GM18508 (cell line): ENCODE measurements at regions not wholly inside any gene's neighbourhood (a gene's known extent, or its start where the extent isn't known, plus 50 kb on each side); places are given as distances from the start of the nearest gene placed in this dataset.

Source experiments
- ATAC-seq: cut with Tn5 transposase; IDR thresholded peaks from one replicate; pipeline ENCODE4 v1.9.1; 2021; ENCODE audit warnings: moderate number of reproducible peaks; ENCODE audit not compliant: insufficient read depth, unreplicated experiment

DNA sequence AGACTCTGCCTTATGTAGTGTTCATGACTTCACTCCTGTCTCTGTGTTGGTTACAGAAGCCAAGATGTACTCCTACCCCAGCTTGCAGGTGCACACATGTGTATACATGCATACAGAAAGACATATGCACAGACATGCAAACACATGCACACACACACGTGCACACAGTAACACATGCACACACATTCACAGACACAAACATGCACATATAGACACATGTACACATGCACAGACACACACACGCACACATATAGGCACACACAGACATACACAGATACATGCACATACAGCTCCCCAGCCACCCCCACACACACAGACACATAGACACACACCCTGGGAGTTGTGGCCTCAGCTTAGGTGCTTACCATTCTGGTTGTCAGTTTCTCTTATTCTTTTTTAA is 362.6 kb upstream of the C1orf174 start:
- no peak for ATAC-seq

DNA sequence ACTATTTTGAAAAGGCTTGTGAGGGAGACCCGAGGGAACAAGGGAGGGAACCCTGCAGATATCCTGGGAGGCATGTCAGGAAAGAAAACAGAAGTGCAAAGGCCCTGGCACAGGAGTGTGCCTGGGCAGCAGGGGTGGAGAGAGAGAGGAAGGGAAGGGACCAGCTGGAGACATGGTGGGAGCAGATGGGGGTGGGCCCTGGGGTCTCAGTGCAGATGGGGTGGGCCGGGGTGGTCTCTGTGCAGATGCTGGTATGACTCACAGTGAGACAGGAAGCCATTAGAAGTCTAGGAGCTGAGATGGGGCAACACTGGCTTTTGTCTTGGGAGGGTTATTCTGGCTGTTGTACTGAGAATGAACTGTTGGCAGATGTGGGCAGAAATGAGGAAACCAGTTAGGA is 363.6 kb upstream of the C1orf174 start:
- no peak for ATAC-seq

DNA sequence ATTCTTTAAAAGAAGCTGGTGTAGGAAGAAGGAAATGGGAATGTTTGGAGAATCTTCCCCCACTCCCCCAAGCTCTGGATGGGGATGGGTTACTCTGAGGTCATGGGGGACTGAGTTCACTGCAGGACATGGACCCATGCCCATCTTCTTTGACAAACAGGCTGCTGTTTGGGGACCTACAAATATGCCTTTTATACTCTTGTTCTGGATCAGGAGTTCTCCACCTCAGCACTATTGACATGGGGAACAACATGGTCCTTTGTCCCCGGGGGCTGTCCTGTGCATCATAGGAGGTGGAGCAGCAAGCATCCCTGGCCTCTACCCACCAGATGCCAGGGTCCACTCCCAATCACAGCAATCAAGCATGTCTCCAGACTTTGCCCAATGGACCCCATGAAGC is 365.8 kb upstream of the C1orf174 start:
- no peak for ATAC-seq

DNA sequence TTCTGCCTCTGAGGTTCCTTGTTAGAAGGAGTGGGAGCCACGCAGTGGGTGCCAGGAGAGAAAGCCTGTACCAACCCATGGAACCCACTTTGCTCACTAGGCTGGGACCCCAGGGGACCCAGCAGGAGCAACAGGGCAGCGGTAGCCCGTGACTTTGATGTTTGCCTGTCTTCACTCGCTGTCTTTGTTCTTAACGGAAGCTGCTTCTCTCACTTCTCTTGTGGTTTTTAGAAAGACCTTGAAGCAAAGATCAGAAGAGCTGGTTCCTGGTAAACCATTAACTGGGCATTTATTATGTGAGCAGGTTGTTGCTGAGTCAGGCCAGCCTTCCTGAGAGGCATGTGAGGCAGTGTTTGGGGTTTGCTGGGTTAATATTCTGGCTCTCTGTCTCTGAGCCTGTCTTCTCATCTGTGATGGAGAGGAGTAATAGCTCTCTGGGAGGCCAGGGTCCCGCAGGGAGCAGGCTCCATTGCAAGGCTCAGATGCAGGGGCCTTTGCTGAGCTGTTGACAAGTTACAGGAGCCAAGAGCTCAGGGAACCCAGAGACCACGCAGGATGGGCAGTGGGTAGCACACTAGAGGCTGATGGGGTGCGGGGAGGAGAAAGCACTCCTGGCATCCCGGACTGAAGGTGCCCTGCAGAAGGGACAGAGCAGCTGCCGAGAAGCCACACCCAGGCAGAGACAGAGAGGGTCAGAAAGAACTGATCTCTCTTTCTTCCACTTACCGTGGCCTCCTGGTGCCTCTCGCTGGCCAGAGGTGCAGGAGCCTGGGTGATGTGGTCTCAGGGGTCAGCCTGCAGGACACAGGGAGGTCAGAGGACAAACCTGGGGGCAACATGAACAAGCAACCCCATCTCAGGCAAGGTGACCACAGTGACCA is 367.5 kb upstream of the C1orf174 start:
- ATAC-seq, result peak; percentile 90

DNA sequence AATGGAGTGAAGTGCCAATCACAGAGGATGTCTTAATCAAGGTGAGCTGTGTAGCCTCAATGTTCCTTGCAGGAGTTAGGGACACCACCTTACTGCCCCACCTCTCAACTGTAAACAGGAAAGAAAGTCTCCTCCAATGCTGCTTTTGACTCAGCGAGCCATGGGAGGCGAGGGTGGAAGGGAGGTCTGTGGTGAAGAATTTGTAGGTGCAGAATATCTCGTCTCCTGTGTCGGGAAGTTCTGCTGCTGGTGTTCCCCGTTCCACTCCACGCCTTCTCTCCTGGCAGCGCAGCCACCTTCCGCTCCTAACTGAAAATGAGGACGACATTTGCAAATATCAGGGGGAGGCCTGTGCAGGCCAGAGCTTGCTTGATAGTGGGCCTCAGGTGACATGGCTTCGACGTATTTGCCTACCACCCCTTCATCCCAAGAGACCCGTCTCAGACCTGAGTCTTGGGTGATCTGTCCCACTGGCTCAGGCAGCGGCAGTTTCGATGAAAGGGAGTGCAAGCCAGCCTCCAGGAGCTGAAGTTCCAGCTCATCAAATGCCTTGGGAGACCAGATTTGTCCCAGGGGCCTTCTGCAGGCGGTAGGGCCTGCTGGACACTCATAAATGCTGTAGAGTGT is 368.3 kb upstream of the C1orf174 start:
- no peak for ATAC-seq

DNA sequence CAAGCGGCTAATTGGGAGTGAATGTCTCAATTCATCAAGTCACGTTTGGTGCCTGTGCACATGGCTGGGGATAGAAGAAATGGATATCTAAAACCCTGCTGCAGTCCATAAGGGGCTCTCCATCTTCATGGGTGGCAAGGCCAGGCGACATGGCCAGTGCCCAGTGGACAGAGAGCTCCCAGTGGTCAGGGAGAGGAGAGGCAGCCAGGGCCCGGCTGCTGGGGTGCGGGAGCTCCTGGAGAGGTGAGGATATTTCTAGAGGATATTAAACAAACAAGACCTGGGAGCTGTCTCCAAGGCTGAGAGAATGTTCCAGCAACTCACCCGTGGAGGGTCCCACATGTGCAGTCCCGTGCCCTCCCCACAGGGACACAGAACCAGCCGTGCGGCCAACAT is 368.8 kb upstream of the C1orf174 start:
- ATAC-seq, result no peak

DNA sequence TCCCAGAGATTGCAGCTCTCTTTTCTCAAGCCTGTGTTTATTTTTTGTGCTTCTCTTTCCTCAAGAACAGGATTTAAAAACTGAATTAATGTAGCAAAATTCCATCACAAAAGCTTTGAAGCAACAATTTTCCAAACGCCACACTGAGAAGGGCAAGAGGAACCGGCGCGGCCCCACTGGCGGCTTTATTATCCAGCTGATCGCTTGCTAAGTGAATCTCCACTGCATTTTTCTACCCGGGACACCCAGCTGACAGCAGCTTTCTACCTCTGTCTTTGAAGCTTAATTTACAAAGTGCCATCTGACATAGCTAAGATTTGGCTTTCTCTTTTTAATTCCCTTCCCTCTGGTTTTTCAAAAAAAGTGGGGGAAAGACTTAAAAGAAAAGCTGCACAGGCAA is 369.3 kb upstream of the C1orf174 start:
- no peak for ATAC-seq

DNA sequence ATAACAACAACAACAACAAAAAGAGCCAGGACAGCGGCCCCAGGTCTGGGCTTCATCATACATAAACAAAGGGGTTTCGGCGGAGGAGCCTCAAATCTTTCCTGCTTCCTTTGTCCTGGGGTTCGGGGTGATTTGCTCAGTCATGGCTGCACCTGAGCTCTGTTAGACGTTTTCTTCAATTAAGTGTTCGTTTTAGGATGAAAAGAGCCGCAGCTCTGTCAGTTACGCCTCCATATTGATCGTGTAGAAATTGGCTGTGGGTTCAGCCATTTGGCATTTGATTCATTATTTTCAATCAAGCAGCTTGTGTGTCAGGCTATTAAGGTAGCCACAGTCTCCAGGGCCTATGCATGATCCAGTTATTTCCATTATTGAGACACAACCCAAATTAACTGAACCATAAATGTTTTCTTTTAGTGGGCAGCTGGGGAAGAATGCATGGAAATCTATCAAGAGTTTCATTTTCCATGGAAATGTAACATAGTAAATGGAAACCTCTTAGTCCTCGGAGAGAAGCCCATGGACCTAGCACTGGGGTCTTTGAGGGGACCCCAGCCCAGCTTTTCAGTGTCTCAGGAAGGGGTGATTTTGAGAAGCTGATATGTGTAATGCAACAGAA is 370.0 kb upstream of the C1orf174 start:
- no peak for ATAC-seq

DNA sequence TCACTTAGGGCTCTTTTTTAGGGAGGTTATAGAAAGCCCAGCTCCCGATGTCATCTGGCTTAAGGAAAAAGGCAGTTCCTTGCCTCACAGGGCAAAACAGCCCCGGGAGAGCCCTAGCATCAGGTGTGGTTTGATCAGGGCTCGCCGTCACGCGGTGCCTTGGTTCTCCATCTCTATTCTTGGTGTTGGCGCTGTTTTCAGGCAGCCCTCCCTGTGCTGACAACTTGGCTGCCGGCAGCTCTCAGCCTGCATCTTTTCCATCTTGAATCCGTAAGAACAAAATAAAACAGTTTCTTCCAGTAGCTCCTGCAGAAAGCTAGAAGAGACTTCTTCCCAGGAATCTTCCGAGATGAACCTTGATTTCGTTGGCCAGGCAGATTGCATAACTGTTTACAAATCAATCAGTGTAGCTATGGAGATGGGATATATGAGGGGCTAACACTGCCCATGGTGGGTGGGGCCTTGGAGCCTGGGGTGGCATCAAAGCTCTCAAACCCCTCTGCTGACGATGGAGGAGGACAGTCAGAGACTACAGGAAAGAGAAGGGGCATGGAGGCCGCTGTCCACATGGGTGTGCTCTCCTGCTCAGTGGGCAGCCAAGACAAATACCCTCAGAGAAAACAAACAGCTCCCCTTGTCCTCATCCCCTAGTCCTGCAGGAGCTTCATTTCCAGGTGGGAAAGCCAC is 370.7 kb upstream of the C1orf174 start:
- ATAC-seq, result no peak

DNA sequence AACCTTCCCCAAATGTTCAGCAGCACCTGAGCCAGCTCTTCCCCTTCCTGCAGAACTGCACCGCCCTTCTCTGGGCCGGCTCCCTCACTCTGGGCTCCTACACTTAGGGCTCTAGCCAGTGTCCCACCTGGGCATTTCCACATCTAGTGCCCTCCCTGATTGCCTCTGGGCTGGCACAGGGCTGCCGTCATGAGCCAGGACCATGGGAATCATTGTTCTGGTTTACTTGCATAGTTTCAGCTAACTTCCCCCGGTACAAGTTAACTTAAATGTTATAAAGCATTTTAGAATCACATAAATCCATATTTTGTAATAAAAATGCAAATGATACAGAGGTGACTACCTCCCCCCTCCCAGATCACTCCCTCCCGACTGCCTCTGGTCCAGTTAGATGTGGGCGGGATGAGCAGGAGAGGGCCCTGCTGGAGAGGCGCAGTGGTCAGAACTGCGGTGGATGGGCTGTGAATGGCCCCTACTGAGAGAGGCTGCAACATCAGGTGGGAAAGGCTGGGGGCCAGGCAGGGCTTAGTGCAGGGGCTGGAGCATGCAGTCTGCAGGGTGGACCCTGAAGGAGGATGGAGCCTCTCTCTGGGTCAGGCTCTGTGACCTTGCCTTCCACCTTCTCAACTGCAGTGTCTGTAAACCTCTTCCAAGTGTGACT is 371.4 kb upstream of the C1orf174 start:
- no peak for ATAC-seq

DNA sequence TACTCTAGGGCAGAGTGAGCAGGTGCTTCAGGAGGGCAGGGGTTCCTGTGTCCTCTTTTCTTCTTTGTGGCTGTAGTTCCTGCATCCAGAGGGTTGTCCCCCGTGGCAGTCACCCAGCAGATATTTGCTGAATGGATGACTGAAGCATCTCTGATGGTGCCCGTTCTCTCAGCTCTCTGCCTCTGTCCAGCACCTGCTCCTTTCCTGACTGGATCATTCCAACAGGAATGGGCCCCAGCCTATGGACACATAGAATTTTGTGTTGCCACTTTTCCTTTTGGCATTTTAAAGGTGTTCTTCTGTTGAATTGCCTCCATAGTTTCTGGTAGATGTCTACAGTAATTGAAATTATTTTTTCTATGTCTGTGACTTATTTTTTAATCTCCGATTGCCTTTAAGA is 372.5 kb upstream of the C1orf174 start:
- no peak for ATAC-seq

DNA sequence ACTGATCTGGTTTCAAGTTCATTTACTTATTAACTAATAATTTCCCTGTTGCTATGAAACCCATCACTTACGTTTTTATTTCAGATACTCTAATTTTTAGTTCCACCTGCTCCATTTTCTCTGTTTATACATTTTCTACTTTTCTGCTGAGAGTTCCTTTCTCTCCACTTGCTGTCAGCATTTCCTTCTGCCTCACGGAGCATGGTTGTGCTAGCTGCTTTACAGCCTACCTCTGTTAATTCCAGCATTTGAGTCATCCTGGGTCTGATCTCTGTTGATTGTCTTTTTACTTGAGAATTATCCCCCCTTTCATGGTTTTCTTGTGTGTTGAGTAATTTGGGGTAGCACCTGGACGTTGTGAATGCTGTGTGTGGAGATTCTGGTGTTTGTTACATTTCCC is 373.2 kb upstream of the C1orf174 start:
- no peak for ATAC-seq

DNA sequence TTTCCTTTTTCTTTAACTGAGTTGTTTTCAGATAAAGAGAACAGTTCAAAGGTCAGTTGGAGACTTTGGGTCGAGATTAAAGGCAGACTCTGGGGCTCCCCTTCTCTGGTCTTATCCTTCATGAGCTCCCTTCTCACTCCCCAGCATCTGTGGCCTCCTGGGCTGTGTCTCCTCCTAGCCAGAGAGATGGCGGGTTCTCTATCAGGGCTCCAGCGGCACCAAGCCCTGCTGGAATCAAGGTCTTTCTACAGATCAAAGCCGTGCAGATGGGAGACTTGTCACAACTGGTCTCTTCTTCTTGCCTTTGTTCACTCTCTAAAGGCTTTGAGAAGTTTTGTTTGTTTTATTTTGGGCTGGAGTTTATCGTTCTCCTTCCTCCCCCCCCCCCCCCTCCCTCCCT is 373.7 kb upstream of the C1orf174 start:
- no peak for ATAC-seq

DNA sequence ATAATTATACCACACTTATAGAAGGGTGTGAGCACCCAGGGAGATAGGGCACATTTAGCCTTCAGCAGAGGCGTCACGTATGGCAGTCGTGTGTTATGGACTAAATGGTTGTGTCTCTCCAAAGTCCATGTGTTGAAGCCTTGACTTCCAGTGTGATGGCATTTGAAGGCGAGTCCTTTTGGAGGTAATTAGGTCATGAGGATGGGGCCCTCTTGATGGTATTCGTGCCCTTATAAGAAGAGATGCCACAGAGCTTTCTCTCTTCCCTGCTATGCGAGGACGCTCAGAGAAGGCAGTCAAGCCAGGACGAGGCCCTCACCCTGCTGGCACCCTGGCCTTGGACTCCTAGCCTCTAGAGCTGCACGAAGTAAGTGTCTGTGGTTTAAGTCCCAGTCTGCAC is 375.0 kb upstream of the C1orf174 start:
- no peak for ATAC-seq

DNA sequence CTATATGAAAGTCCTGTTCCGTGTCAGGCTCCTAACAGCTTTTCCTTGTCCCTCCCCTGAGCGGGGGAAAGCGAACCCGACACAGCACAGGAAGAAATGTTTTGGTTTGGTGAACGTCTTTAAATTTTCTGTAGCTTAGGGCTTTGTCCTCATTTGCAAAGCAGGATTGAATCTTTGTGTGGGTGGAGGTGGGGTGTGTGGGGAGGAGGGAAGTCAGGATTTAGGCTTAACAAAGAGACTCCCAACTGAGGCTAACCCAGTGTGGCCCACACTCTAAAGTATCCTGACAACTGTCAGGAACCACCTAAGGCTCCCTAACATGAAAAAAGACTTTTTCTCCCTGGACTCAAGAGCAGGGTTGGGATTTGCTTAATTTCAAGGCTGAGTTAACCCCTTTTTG is 376.2 kb upstream of the C1orf174 start:
- ATAC-seq, result no peak

DNA sequence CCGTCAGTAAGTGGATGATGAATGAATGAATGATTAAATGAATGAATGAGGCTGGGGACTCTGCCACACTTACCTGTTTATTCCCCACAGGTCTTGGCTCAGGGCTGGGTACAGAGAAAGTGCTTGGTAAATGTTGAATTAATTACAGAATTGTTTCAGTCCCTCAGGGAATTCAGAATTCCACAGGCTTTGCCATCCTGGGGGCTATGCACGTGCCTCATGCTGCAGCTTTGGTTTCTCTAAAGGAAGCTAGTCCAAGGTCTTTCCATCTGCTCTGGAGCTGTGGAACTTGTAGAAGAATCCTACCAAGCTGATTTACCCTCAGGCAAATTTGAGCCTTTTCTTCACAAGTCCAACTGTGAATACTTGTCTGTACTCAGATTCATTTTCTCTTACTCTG is 376.8 kb upstream of the AJAP1 start:
- no peak for ATAC-seq

DNA sequence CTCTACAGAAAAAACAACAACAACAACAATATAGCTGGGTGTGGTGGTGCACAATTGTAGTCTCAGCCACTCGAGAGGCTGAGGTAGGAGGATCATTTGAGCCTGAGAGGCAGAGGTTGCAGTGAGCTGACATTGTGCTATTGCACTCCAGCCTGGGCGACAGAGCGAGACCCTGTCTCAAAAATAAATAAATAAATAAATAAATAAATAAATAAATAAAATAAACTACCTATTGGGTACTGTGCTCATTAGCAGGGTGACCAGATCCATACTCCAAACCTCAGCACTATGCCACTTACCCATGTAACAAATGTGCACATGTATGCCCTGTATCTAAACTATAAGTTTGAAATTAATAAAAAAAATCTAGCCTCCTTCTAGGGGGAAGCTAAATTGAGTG is 369.4 kb upstream of the AJAP1 start:
- ATAC-seq, result no peak

DNA sequence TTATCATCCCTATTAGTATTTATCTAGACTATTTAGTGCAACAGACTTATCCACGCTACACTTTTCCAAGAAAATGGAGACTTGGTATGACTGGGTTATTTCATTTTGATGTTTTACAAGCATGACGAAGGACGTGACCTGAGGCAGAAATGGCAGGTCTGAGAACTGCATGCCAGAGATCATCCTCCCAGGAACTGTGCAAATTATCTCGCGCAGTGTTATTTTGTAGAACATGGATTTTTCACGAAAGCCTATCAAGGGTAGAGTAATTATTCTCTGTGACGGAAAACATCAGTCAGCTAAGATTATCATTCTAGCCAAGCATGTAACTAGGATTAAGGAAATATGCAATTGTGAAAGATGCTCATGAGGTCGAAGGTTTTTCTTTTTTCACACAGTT is 361.5 kb upstream of the AJAP1 start:
- ATAC-seq, result no peak

DNA sequence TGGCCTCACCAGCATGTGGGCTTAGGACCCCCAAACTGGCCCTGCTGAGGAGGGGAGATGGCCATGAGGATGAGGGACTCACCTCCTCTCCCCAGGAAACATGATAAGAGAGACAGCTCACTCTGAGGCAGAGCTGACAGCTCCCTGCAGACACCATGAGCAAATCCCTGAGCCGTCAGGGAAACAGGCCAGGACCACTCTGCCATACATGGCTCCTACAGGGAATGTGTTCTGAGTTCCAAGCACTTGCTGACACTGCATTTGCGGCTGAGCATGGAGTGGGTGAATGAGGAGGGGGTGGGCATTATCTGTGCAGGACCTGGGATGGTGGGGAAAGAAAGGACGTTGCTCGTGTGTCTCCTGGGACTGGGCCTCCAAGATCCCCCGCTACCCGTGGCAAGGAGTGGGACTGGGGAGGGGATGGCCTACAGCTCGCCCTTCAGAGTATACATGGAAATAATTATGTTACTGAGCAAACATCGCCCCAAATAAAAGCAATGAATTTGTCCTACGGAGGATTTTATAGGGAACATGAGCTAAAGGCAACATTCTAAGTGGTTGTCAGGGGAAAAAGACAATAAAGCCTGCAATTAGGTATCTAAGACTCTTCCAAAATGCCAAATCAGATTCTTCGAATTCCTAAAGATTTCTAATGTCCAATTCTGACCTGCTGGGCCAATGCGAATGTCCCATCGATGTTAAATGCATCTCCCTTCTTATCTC is 355.9 kb upstream of the AJAP1 start:
- ATAC-seq, result no peak

DNA sequence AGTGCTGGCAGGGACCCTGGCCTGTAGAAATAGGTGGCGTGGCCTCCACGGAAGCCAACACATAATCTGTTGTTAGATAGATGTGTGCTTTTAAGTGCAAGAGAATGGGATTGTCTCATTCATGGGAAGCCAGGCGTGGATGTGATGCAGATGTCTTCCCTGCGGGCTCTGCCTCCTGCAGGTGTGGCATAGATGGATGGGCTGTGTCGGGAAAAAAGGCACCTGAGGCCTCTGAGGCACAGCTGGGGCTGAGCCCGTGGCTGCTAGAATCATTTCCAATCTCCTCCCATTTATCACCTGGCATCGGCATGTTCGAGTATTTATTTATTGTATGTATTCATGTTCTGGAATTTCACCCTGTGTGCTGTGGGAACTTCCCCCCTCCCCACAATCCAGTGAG is 353.4 kb upstream of the AJAP1 start:
- ATAC-seq, result no peak
